ENCODE measurements at regions not wholly inside any gene's neighbourhood (a gene's known extent, or its start where the extent isn't known, plus 50 kb on each side); places are given as distances from the start of the nearest gene placed in this dataset.

- peak overlapping the region; percentile 27; the same call in 2 of the 3 replicates for H3K4me2 ChIP-seq
- H3K27ac ChIP-seq: peak overlapping the region in 1 of 2 experiments; percentile 38; a peak in 3 of 6 replicates
- peaks cover 7% of the 10 kb centered on the region; the same call in 1 of the 3 replicates for H3K9me3 ChIP-seq
- TF ChIP-seq ZC3H11A (IDR thresholded peaks at IDR 0.05): no peak
- DNase-seq (ENCODE audit: low read depth in 1 of 2, low spot score in 1 of 2) (no peak), ATAC-seq (no peak), FAIRE-seq (no peak)
- peaks cover 37% of the 10 kb centered on the region for H3K4me1 ChIP-seq
- no peak overlapping the region for H3K4me3 ChIP-seq
- ChIA-PET POLR2A (no interaction called here), CTCF (interaction anchor here (1.4 kb wide), 1 partner anchor 28 kb away, joined by 4 read pairs; no protein-coding TSS in a partner anchor)
- 94% methylated on average over 4 of the region's 4 CpGs for WGBS (ENCODE audit: missing lambda C conversion rate)
Measured at GRCh38 chr3:72154391-72155335, 369.7 kb upstream of the PROK2 start.

DNA sequence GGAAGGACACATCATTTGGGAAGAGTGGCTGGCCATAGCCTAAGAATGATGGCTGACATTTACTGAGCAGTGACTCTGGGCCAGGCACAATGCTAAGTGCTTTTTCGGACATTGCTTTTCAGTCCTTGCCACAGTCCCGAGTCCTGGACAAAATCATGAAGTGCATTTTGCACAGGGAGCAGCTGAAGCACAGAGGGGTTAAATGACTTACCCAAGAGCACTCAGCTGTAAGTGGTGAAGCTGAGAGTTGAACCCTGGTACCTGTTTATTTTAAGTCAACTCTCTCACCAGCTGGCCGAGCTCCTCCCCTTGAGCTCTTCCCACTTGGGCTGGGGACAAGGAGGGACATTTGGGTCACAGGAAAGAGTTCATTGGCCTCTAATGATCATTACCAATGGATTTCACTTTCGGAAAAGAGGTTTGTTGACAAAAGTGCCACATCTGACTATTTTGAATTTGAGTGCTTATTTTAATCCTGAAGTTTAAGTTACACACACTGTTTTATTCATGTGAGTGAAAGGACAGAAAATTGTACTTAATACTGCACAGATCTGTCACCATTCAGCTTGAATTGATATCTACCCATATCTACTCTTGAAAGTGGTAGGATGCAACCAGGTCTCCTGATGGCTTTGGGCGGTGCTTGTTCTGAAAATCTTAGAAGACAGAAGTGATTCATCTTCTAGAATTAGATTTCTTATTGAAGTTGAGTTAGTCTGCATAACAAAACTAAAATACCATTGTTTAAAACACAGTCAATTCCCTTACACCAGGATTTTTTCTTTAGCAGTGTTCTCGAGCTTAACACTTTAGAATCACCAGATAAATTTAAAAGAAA, 368.7 kb upstream of the PROK2 start:
- 78% methylated on average over 6 of the region's 6 CpGs for WGBS (ENCODE audit: missing lambda C conversion rate)
- POLR2A ChIA-PET: no interaction called here
- FAIRE-seq (no peak), ATAC-seq (no peak), DNase-seq (ENCODE audit: low read depth in 1 of 2, low spot score in 1 of 2) (no peak)
- TF ChIP-seq EHF (CRISPR knock-in tag; IDR thresholded peaks at IDR 0.05) (no peak), NFE2L2 (conservative IDR thresholded peaks at IDR 0.05; ENCODE audit: low read length) (no peak)
- Histone ChIP-seq H3K4me3 (no peak overlapping the region; the same call in 2 of the 3 replicates), H3K9me3 (peaks cover 7% of the 10 kb centered on the region; the same call in 1 of the 3 replicates), H3K4me2 (peak overlapping the region; percentile 67), H3K4me1 (peaks cover 37% of the 10 kb centered on the region), H3K27ac (peak overlapping the region in 1 of 2 experiments; percentile 73; a peak in 1 of 6 replicates)
- CTCF ChIA-PET: interaction anchor here (1.0 kb wide), 1 partner anchor 11 kb away, joined by 3 read pairs; no protein-coding TSS in a partner anchor

GRCh38 chr3:72152551-72153476, 367.9 kb upstream of the PROK2 start:
- WGBS (ENCODE audit: missing lambda C conversion rate): 25% methylated on average over 21 of the region's 21 CpGs
- DNase-seq (ENCODE audit: low read depth in 1 of 2, low spot score in 1 of 2) (peak; percentile 17 to 36), FAIRE-seq (no peak), ATAC-seq (peak in 1 of 2 experiments; percentile 69; a peak in 3 of 6 replicates)
- ChIA-PET POLR2A (no interaction called here), CTCF (interaction anchor here (1.0 kb wide), 1 partner anchor 10 kb away, joined by 3 read pairs; no protein-coding TSS in a partner anchor)
- TF ChIP-seq MYC (IDR thresholded peaks at IDR 0.05; ENCODE audit: borderline replicate concordance, low read length) (no peak; the same call in 1 of the 2 replicates), EHF (CRISPR knock-in tag; IDR thresholded peaks at IDR 0.05) (no peak)
- Histone ChIP-seq H3K4me1 (peaks cover 37% of the 10 kb centered on the region), H3K4me3 (peak overlapping the region; percentile 25; the same call in 2 of the 3 replicates), H3K9me3 (peaks cover 7% of the 10 kb centered on the region; the same call in 1 of the 3 replicates), H3K4me2 (peak overlapping the region; percentile 67), H3K27ac (peak overlapping the region; percentile 39 to 73; a peak in 5 of 6 replicates)

GRCh38 chr3:72151465-72152238, 366.7 kb upstream of the PROK2 start:
- CTCF ChIA-PET: no interaction called here
- TF ChIP-seq POLR2AphosphoS2 (conservative IDR thresholded peaks at IDR 0.05; ENCODE audit: low read length): no peak
- TF ChIP-seq MAX (IDR thresholded peaks at IDR 0.05): no peak
- no peak for TF ChIP-seq KDM5A (IDR thresholded peaks at IDR 0.05)
- no peak for TF ChIP-seq CBX8 (IDR thresholded peaks at IDR 0.05)
- TF ChIP-seq ZNF302 (CRISPR knock-in tag; IDR thresholded peaks at IDR 0.05): no peak
- no peak for TF ChIP-seq ESRRA (IDR thresholded peaks at IDR 0.05; ENCODE audit: borderline replicate concordance, low read length)
- TF ChIP-seq JUNB (IDR thresholded peaks at IDR 0.05): no peak
- no peak for TF ChIP-seq CHD4 (IDR thresholded peaks at IDR 0.05; ENCODE audit: borderline replicate concordance)
- TF ChIP-seq MAZ (IDR thresholded peaks at IDR 0.05; ENCODE audit: borderline replicate concordance, low read depth, low read length): no peak
- TF ChIP-seq HDAC2 (IDR thresholded peaks at IDR 0.05): no peak
- TF ChIP-seq USF2 (IDR thresholded peaks at IDR 0.05): no peak
- no peak for TF ChIP-seq FOSB (CRISPR knock-in tag; IDR thresholded peaks at IDR 0.05)
- TF ChIP-seq RAD21 (conservative IDR thresholded peaks at IDR 0.05 in 1 of 2, IDR thresholded peaks at IDR 0.05 in 1 of 2): no peak
- H3K4me3 ChIP-seq: no peak overlapping the region
- DNase-seq (ENCODE audit: low read depth in 1 of 2, low spot score in 1 of 2) (no peak), FAIRE-seq (no peak), ATAC-seq (no peak)
- peak overlapping the region; percentile 67 for H3K4me2 ChIP-seq
- POLR2A ChIA-PET: no interaction called here
- WGBS (ENCODE audit: missing lambda C conversion rate): 86% methylated on average over 8 of the region's 9 CpGs
- no peak overlapping the region; a peak in 1 of 6 replicates for H3K27ac ChIP-seq
- peaks cover 37% of the 10 kb centered on the region for H3K4me1 ChIP-seq
- H3K9me3 ChIP-seq: peaks cover 7% of the 10 kb centered on the region; the same call in 1 of the 3 replicates
